ENCODE measurements at regions not wholly inside any gene's neighbourhood (a gene's known extent, or its start where the extent isn't known, plus 50 kb on each side); places are given as distances from the start of the nearest gene placed in this dataset.

- no peak for DNase-seq
These were observed 168.8 kb upstream of the RAI14 start for GRCh38 chr5:34487159-34487879.

- DNase-seq = no peak
These were observed 168.2 kb upstream of the RAI14 start for GRCh38 chr5:34487956-34488355.

GRCh38 chr5:34488984-34489383, 167.1 kb upstream of the RAI14 start:
- no peak for DNase-seq

- DNase-seq = no peak
These were observed 165.4 kb upstream of the RAI14 start for GRCh38 chr5:34490506-34491250.

- no peak for DNase-seq
These were observed 164.9 kb upstream of the RAI14 start for GRCh38 chr5:34491251-34491620.

- DNase-seq = no peak
These were observed 161.9 kb upstream of the RAI14 start for GRCh38 chr5:34494111-34494755.

GRCh38 chr5:34495178-34495577, 160.9 kb upstream of the RAI14 start:
- DNase-seq = no peak

- peak; percentile 43 for DNase-seq
These were observed 159.9 kb upstream of the RAI14 start for GRCh38 chr5:34496260-34496691.

GRCh38 chr5:34496701-34497469, 159.2 kb upstream of the RAI14 start:
- DNase-seq = peak; percentile 90

GRCh38 chr5:34497470-34497808, 158.7 kb upstream of the RAI14 start:
- no peak for DNase-seq

GRCh38 chr5:34498572-34498971, 157.6 kb upstream of the RAI14 start:
- DNase-seq = no peak

- DNase-seq = no peak
These were observed 157.0 kb upstream of the RAI14 start for GRCh38 chr5:34499001-34499734.

GRCh38 chr5:34500236-34500847, 155.8 kb upstream of the RAI14 start:
- DNase-seq = no peak

GRCh38 chr5:34501016-34501415, 155.1 kb upstream of the RAI14 start:
- no peak for DNase-seq

GRCh38 chr5:34501840-34502239, 154.3 kb upstream of the RAI14 start:
- DNase-seq = no peak

GRCh38 chr5:34502581-34502980, 153.5 kb upstream of the RAI14 start:
- DNase-seq = no peak

- DNase-seq = no peak
These were observed 152.5 kb upstream of the RAI14 start for GRCh38 chr5:34503379-34504253.

GRCh38 chr5:34504967-34505366, 151.2 kb upstream of the RAI14 start:
- DNase-seq = no peak

- DNase-seq = no peak
These were observed 150.4 kb upstream of the RAI14 start for GRCh38 chr5:34505731-34506130.

GRCh38 chr5:34507933-34508332, 148.2 kb upstream of the RAI14 start:
- DNase-seq = no peak

- DNase-seq = no peak
These were observed 146.7 kb upstream of the RAI14 start for GRCh38 chr5:34509392-34509791.

Measured in femur (tissue), 1 donor.